Central memory CD8-positive, alpha-beta T cell (primary cell): ENCODE measurements at regions not wholly inside any gene's neighbourhood (a gene's known extent, or its start where the extent isn't known, plus 50 kb on each side); places are given as distances from the start of the nearest gene placed in this dataset.
"Not testable (repeated sequence)": the region's sequence is repeated elsewhere in the genome, so short reads cannot be mapped to it uniquely, and the experiment has no call there.

Experiments
- ATAC-seq: fragments of 150-1000 bp; cut with Tn5 transposase; replicated peaks from 2 replicates; pipeline ENCODE4 v1.10.0; 2022; ENCODE audit warnings: mild to moderate bottlenecking, moderate FRiP score, moderate number of reproducible peaks; ENCODE audit not compliant: poor library complexity, severe bottlenecking; ENCODE audit errors: extremely low read depth
- DNase-seq, 2 donors: peaks; one replicate each; pipeline ENCODE4 v3.0.0; 2021; ENCODE audit warnings: low spot score in 2 of 2
- H3K27ac Mint-ChIP-seq: one replicate; pipeline ENCODE4 v1.8.0; 2022; ENCODE audit warnings: low read depth, mild to moderate bottlenecking, moderate library complexity, mixed read lengths
- H3K27me3 Mint-ChIP-seq: one replicate; pipeline ENCODE4 v1.8.0; 2022; ENCODE audit warnings: mixed read lengths
- H3K36me3 Mint-ChIP-seq: one replicate; pipeline ENCODE4 v1.8.0; 2022; ENCODE audit warnings: mild to moderate bottlenecking, moderate library complexity, mixed read lengths; ENCODE audit not compliant: insufficient read depth
- H3K4me1 Mint-ChIP-seq: one replicate; pipeline ENCODE4 v1.8.0; 2022; ENCODE audit warnings: mixed read lengths
- H3K4me3 Mint-ChIP-seq: one replicate; pipeline ENCODE4 v1.8.0; 2022; ENCODE audit warnings: mild to moderate bottlenecking, moderate library complexity, mixed read lengths
- H3K9me3 Mint-ChIP-seq: one replicate; pipeline ENCODE4 v1.8.0; 2022; ENCODE audit warnings: mixed read lengths

DNA sequence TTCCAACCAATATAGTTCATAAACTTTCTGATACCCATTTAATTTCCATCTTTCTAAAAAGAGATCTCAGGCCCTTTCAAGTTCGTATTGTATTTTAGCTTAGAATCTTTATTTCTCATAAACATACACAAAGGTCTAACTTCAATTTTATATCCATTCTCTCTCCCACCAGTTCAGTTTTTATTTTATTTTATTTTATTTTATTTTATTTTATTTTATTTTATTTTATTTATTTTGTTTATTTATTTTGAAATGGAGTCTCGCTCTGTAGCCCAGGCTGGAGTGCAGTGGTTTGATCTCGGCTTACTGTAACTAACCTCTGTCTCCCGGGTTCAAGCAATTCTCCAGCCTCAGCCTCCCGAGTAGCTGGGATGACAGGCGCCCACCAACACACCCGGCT, 552.8 kb downstream of the SLITRK5 start:
- H3K27me3 Mint-ChIP-seq = no peaks in the 10 kb centered on the region
- no peak overlapping the region for H3K27ac Mint-ChIP-seq
- H3K4me1 Mint-ChIP-seq = no peaks in the 10 kb centered on the region
- DNase-seq = no peak
- H3K36me3 Mint-ChIP-seq = no peaks in the 10 kb centered on the region
- peaks cover 12% of the 10 kb centered on the region for H3K9me3 Mint-ChIP-seq
- no peak overlapping the region for H3K4me3 Mint-ChIP-seq
- ATAC-seq = no peak

DNA sequence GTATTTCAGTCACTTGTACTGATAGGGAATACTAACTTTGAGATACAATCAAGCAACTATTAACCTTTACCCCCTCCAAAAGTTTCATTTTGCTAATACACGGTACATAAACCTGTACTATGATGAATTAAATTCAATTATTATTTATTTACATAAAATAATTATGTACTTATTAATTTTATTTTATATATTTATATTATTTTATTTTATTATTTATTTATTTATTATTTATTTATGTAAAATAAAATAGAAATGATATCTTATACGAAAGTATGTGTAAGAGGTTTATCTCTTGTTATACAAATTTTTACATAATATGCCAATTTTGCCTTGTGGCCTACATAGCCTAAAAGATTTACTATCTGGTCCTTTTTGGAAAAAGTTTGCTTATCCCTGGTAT, 564.3 kb downstream of the SLITRK5 start:
- Mint-ChIP-seq H3K36me3 (no peaks in the 10 kb centered on the region), H3K4me1 (no peaks in the 10 kb centered on the region), H3K27me3 (no peaks in the 10 kb centered on the region), H3K4me3 (no peak overlapping the region), H3K9me3 (no peaks in the 10 kb centered on the region), H3K27ac (no peak overlapping the region)
- DNase-seq (no peak), ATAC-seq (no peak)

DNA sequence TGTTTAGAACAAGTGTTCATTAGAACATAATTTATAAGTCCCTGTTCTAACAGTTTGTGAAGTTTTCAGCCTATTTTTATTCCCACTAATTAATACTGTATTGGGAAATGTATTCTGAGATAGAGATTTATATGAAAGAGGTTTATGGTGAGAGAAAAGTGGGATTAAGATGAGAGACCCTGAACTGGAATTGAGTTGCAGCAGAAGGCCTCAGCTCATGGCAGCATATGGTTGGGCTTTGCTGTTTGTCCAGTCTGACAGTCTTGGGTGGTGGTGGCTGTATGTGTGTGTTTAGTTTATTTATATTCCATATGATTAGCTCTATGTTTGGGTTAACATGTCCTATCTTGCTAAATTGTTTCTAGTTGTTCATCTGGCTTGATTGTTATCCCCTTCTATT, 575.1 kb downstream of the SLITRK5 start:
- no peaks in the 10 kb centered on the region for H3K27me3 Mint-ChIP-seq
- H3K4me1 Mint-ChIP-seq = no peaks in the 10 kb centered on the region
- peaks cover 7% of the 10 kb centered on the region for H3K9me3 Mint-ChIP-seq
- no peak for DNase-seq
- no peak overlapping the region for H3K27ac Mint-ChIP-seq
- no peak overlapping the region for H3K4me3 Mint-ChIP-seq
- no peak for ATAC-seq
- H3K36me3 Mint-ChIP-seq = no peaks in the 10 kb centered on the region

DNA sequence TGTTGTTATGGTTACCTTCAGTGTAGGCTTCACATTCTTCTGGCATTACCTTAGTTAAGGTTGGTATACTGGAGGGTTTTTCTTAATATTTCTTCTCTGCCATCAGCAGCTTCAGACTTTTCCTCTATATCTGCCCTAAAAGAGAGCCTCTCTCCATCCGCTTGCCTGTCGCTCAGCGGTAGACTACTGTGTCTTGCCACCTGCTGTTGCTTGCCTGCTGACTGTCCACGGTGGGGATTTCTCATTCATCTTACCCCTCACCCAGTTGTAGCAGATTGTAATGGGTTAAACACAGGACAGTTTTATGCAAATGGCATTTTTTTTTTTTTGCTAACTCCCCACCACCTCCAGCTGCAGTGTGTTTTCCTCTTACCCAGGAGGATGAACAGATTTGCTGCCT, 577.2 kb downstream of the SLITRK5 start:
- ATAC-seq (no peak), DNase-seq (no peak)
- no peak overlapping the region for H3K4me3 Mint-ChIP-seq
- H3K4me1 Mint-ChIP-seq = no peaks in the 10 kb centered on the region
- H3K36me3 Mint-ChIP-seq = no peaks in the 10 kb centered on the region
- H3K27me3 Mint-ChIP-seq = no peaks in the 10 kb centered on the region
- peaks cover 12% of the 10 kb centered on the region for H3K9me3 Mint-ChIP-seq
- H3K27ac Mint-ChIP-seq = no peak overlapping the region

DNA sequence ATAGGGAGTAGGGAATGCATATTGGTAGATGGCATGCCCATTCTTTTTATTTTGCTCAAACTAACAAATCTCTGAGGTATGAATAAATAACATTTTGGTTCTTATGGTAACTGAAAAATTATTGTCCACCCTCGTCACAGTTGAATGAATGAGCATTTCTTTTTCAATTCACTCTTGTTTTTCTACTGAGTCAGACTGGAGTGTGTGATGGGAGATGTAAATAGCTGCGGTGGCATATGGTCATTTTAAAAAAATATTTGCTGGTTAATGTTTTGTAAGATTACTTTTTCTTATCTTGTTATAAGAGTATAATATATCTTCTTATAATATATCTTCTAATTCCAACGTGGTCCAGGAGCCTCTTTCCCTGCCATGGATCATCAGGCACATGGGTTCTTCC, 586.5 kb downstream of the SLITRK5 start:
- H3K9me3 Mint-ChIP-seq = peaks cover 18% of the 10 kb centered on the region
- ATAC-seq (no peak), DNase-seq (no peak)
- no peak overlapping the region for H3K4me3 Mint-ChIP-seq
- no peaks in the 10 kb centered on the region for H3K36me3 Mint-ChIP-seq
- H3K27me3 Mint-ChIP-seq = no peaks in the 10 kb centered on the region
- H3K27ac Mint-ChIP-seq = no peak overlapping the region
- H3K4me1 Mint-ChIP-seq = no peaks in the 10 kb centered on the region

DNA sequence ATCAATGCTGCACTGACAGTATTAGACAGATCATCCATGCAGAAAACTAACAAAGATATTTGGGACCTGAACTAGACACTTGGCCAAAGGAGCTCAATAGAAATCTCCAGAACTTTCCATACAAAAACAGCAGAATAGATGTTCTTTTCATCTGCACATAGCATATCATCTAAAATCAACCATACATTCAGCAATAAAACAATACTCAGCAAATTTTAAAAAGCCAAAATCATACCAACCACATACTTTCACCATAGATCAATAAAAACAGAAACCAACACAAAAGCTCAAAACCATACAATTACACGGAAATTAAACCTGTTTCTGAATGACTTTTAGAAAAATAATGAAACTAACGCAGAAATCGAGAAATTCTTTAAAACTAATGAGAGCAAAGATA, 592.6 kb downstream of the SLITRK5 start:
- DNase-seq = no peak
- H3K4me1 Mint-ChIP-seq = no peaks in the 10 kb centered on the region
- no peaks in the 10 kb centered on the region for H3K27me3 Mint-ChIP-seq
- no peak overlapping the region for H3K4me3 Mint-ChIP-seq
- H3K27ac Mint-ChIP-seq = no peak overlapping the region
- no peak for ATAC-seq
- H3K9me3 Mint-ChIP-seq = peaks cover 9% of the 10 kb centered on the region
- no peaks in the 10 kb centered on the region for H3K36me3 Mint-ChIP-seq

DNA sequence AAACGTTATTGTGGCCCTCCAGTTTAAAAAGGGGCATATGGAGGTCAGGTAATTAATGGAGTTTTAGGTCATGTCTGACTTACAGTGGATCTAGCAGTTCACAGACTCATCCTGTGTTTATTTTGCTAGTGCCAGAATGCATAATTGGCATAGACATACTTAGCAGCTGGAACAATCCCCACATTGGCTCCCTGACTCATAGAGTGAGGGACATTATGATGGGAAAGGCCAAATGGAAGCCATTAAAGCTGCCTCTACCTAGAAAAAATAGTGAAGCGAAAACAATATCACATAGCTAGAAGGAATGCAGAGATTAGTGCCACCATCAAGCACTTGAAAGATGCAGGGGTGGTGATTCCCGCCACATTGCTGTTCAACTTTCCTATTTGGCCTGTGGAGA, 610.7 kb downstream of the SLITRK5 start:
- Mint-ChIP-seq H3K27ac (no peak overlapping the region), H3K27me3 (no peaks in the 10 kb centered on the region), H3K9me3 (peaks cover 17% of the 10 kb centered on the region), H3K36me3 (no peaks in the 10 kb centered on the region), H3K4me1 (no peaks in the 10 kb centered on the region), H3K4me3 (no peak overlapping the region)
- ATAC-seq (no peak), DNase-seq (no peak)

DNA sequence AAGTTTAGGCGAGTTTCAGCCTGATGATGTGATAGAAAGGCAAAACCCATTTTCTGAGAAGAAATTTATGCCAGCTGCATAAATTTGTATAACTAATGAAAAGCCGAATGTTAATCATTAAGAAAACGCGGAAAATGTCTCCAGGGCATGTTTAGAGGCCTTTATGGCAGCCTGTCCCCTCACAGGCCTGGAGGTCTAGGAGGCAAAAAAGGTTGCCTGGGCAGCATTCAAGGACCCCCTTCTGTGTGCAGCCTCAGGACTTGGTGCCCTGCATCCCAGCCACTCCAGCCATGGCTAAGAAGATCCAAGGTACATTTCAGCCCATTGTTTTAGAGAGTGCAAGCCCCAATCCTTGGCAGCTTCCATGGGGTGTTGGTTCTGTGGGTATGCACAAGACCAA, 614.2 kb downstream of the SLITRK5 start:
- Mint-ChIP-seq H3K27ac (no peak overlapping the region), H3K4me1 (no peaks in the 10 kb centered on the region), H3K27me3 (no peaks in the 10 kb centered on the region), H3K4me3 (no peak overlapping the region), H3K36me3 (no peaks in the 10 kb centered on the region), H3K9me3 (peaks cover 24% of the 10 kb centered on the region)
- ATAC-seq (no peak), DNase-seq (no peak)

DNA sequence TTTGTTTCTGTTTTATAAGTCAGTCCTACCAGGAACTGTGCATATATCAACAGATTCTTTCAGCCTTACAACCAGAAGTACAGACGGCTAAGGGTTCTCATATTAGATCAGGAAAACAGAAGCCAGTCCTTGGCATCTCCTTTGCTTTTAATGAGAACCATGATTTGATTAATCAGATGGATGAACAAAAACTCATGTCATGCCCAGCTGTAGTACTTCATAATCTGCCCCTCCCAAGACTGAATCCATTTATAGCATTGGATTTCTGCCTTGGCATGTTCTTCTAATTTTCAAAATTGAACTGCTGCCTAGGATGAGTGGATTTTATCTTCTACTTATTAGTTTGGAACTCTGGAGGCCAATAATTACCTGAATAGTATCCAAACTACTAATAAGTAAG, 617.2 kb downstream of the SLITRK5 start:
- Mint-ChIP-seq H3K36me3 (no peaks in the 10 kb centered on the region), H3K9me3 (peaks cover 20% of the 10 kb centered on the region), H3K27me3 (no peaks in the 10 kb centered on the region), H3K4me3 (no peak overlapping the region), H3K27ac (no peak overlapping the region), H3K4me1 (no peaks in the 10 kb centered on the region)
- no peak for DNase-seq
- ATAC-seq = no peak

DNA sequence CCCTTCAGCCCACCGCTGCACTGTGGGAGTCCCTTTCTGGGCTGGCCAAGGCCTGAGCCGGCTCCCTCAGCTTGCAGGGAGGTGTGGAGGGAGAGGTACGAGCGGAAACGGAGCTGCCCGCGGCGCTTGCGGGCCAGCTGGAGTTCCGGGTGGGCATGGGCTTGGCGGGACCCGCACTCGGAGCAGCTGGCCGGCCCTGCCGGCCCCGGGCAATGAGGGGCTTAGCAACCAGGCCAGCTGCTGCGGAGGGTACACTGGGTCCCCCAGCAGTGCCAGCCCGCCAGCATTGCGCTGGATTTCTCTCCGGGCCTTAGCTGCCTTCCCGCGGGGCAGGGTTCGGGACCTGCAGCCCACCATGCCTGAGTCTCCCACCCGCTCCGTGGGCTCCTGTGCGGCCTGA, 620.6 kb downstream of the SLITRK5 start:
- H3K27ac Mint-ChIP-seq, DNase-seq, H3K27me3 Mint-ChIP-seq, H3K9me3 Mint-ChIP-seq, ATAC-seq, H3K4me3 Mint-ChIP-seq, H3K36me3 Mint-ChIP-seq, H3K4me1 Mint-ChIP-seq: not testable (repeated sequence)

DNA sequence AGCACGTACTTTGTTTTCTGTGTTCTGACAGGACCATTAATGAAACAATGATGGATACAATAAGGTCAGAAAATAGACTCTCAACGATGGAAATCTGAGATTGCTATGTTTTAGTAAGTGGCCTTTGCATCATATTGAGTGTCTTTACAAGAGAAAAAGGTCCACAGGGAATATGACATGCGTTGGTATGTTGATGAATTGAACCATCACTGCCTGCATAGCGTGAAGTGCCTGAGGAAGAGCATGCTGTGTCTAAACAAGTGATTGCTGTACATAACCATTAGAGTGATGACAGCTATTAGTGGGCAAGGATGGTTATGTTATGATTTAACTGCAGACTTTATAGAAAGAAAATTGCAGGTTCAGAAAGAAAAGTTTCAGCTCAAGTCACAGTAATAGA, 623.2 kb downstream of the SLITRK5 start:
- no peaks in the 10 kb centered on the region for H3K27me3 Mint-ChIP-seq
- no peak for DNase-seq
- ATAC-seq = no peak
- peaks cover 4% of the 10 kb centered on the region for H3K9me3 Mint-ChIP-seq
- no peak overlapping the region for H3K4me3 Mint-ChIP-seq
- H3K27ac Mint-ChIP-seq = no peak overlapping the region
- no peaks in the 10 kb centered on the region for H3K4me1 Mint-ChIP-seq
- H3K36me3 Mint-ChIP-seq = no peaks in the 10 kb centered on the region

DNA sequence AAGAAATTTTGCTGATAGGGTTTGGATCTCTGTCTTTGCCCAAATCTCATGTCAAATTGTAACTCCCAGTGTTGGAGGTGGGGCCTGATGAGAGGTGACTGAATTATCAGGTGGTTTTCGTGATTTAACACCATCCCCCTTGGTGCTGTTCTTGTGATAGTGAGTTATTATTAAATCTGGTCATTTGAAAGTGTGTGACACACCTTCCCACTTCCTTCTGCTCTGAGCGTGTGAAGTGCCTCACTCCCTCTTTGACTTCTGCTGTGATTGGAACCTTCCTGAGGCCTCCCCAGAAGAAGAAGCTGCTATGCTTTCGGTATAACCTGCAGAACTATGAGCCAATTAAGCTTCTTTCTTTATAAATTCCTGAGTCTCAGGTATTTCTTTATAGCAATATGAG, 632.0 kb downstream of the SLITRK5 start:
- no peak overlapping the region for H3K4me3 Mint-ChIP-seq
- H3K36me3 Mint-ChIP-seq = no peaks in the 10 kb centered on the region
- DNase-seq (no peak), ATAC-seq (no peak)
- no peaks in the 10 kb centered on the region for H3K27me3 Mint-ChIP-seq
- no peaks in the 10 kb centered on the region for H3K4me1 Mint-ChIP-seq
- H3K27ac Mint-ChIP-seq = no peak overlapping the region
- peaks cover 24% of the 10 kb centered on the region for H3K9me3 Mint-ChIP-seq

DNA sequence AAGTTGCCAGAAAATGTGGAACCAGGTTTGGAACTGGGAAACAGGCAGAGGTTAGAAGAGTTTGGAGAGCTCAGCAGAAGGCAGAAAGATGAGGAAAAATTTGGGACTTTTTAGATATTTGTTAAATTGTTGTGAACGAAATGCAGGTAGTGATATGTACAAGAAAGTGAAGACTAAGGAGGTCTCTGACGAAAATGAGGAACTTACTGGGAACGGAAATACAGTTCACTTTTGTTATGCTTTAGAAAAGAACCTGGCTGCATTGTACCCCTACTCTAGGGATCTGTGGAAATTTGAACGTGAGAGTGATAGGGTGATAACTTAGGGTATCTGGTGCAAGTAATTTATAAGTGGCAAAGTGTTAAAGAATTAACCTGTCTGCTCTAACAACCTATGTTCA, 632.4 kb downstream of the SLITRK5 start:
- Mint-ChIP-seq H3K4me3 (no peak overlapping the region), H3K9me3 (peaks cover 24% of the 10 kb centered on the region), H3K36me3 (no peaks in the 10 kb centered on the region), H3K27ac (no peak overlapping the region), H3K27me3 (no peaks in the 10 kb centered on the region), H3K4me1 (no peaks in the 10 kb centered on the region)
- ATAC-seq (no peak), DNase-seq (no peak)

DNA sequence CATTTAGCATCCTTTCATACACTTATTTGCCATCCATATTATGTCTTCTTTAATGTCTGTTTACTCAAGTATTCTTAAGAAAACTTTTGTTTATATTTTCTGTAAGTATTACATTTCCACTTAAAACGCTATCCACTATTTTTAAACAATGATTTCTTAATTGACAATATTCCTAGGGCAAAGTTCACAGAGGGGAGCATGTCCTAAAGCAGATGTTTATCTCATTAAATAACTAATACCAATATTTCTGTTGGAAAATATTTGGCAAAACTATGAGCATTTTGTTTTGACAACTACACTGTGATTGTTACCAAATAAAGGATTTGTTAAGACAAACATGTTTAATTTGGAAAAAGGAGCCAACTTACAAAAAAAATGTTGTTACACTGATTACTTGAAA, 643.3 kb downstream of the SLITRK5 start:
- H3K9me3 Mint-ChIP-seq = no peaks in the 10 kb centered on the region
- DNase-seq = no peak
- no peaks in the 10 kb centered on the region for H3K4me1 Mint-ChIP-seq
- no peaks in the 10 kb centered on the region for H3K27me3 Mint-ChIP-seq
- H3K36me3 Mint-ChIP-seq = no peaks in the 10 kb centered on the region
- ATAC-seq = no peak
- H3K27ac Mint-ChIP-seq = no peak overlapping the region
- no peak overlapping the region for H3K4me3 Mint-ChIP-seq
